GM18951 (cell line): ENCODE measurements at regions not wholly inside any gene's neighbourhood (a gene's known extent, or its start where the extent isn't known, plus 50 kb on each side); places are given as distances from the start of the nearest gene placed in this dataset.

ENCODE experiments used
- POLR2A ChIP-seq: IDR thresholded peaks from 4 replicates; pipeline ENCODE4 v1.6.1; 2011; ENCODE audit warnings: mild to moderate bottlenecking; ENCODE audit not compliant: insufficient read length, insufficient read depth; ENCODE audit errors: extremely low read depth
- in situ Hi-C: fragments of 300-500 bp; cut with MboI; formaldehyde crosslinking; loops from one replicate; pipeline ENCODE4 v1.12.0; 2022; ENCODE audit warnings: low sequenced_read_pairs, mixed read lengths, inconsistent platforms; ENCODE audit not compliant: unreplicated experiment

- in situ Hi-C loops: no loop called here
- TF ChIP-seq POLR2A: no peak
Observed at GRCh38 chr16:49009204-49009603, 272.4 kb downstream of the CBLN1 start.

GRCh38 chr16:49003992-49004391 lies 277.6 kb downstream of the CBLN1 start:
- in situ Hi-C loops: no loop called here
- TF ChIP-seq POLR2A: no peak

GRCh38 chr16:49003022-49003421 lies 278.6 kb downstream of the CBLN1 start:
- TF ChIP-seq POLR2A: no peak
- in situ Hi-C loops: no loop called here

- in situ Hi-C loops: no loop called here
- TF ChIP-seq POLR2A: no peak
Observed at GRCh38 chr16:49000594-49000993, 281.0 kb downstream of the CBLN1 start.

GRCh38 chr16:48999508-48999907 lies 282.1 kb downstream of the CBLN1 start:
- in situ Hi-C loops: no loop called here

GRCh38 chr16:48999044-48999443 lies 282.6 kb downstream of the CBLN1 start:
- in situ Hi-C loops: no loop called here
- TF ChIP-seq POLR2A: no peak

More at GRCh38 chr16:48999508-48999907, 282.1 kb downstream of the CBLN1 start:
- no peak for TF ChIP-seq POLR2A

- in situ Hi-C loops: no loop called here
Observed at GRCh38 chr16:48997946-48998345, 283.7 kb downstream of the CBLN1 start.

GRCh38 chr16:48997081-48997615 lies 284.5 kb downstream of the CBLN1 start:
- TF ChIP-seq POLR2A: no peak
- in situ Hi-C loops: no loop called here

More at GRCh38 chr16:48997946-48998345, 283.7 kb downstream of the CBLN1 start:
- no peak for TF ChIP-seq POLR2A

- no peak for TF ChIP-seq POLR2A
- in situ Hi-C loops: no loop called here
Observed at GRCh38 chr16:48978501-48978900, 303.1 kb downstream of the CBLN1 start.

GRCh38 chr16:48972236-48972635 lies 309.4 kb downstream of the CBLN1 start:
- TF ChIP-seq POLR2A: no peak
- in situ Hi-C loops: no loop called here

GRCh38 chr16:48971571-48972077 lies 310.0 kb downstream of the CBLN1 start:
- in situ Hi-C loops: no loop called here
- TF ChIP-seq POLR2A: no peak

- in situ Hi-C loops: no loop called here
- no peak for TF ChIP-seq POLR2A
Observed at GRCh38 chr16:48970216-48970615, 311.4 kb downstream of the CBLN1 start.

GRCh38 chr16:48969611-48970010 lies 312.0 kb downstream of the CBLN1 start:
- TF ChIP-seq POLR2A: no peak
- in situ Hi-C loops: no loop called here

- in situ Hi-C loops: no loop called here
- TF ChIP-seq POLR2A: no peak
Observed at GRCh38 chr16:48965386-48965785, 316.3 kb downstream of the CBLN1 start.
